T-helper 2 cell treated with Interferon-gamma antibody and Interleukin-4, amounts not matched to agents 5 μg/mL and 100 μg/mL, for 36 hours (primary cell): ENCODE measurements at regions not wholly inside any gene's neighbourhood (a gene's known extent, or its start where the extent isn't known, plus 50 kb on each side); places are given as distances from the start of the nearest gene placed in this dataset.
"Not testable (repeated sequence)": the region's sequence is repeated elsewhere in the genome, so short reads cannot be mapped to it uniquely, and the experiment has no call there.

Source experiments
- DNase-seq: peaks from one replicate; pipeline ENCODE4 v3.0.0; 2021; ENCODE audit warnings: low spot score
- H3K27ac Mint-ChIP-seq: one replicate; pipeline ENCODE4 v1.8.0; 2021; ENCODE audit warnings: mild to moderate bottlenecking, mixed read lengths
- H3K27me3 Mint-ChIP-seq: one replicate; pipeline ENCODE4 v1.8.0; 2021; ENCODE audit warnings: low read depth, mixed read lengths
- H3K36me3 Mint-ChIP-seq: one replicate; pipeline ENCODE4 v1.8.0; 2021; ENCODE audit warnings: low read depth, mixed read lengths
- H3K4me1 Mint-ChIP-seq: one replicate; pipeline ENCODE4 v1.8.0; 2021; ENCODE audit warnings: low read depth, mixed read lengths
- H3K4me3 Mint-ChIP-seq: one replicate; pipeline ENCODE4 v1.8.0; 2022; ENCODE audit warnings: mild to moderate bottlenecking, moderate library complexity, mixed read lengths
- H3K9me3 Mint-ChIP-seq: one replicate; pipeline ENCODE4 v1.8.0; 2021; ENCODE audit warnings: mixed read lengths

DNA sequence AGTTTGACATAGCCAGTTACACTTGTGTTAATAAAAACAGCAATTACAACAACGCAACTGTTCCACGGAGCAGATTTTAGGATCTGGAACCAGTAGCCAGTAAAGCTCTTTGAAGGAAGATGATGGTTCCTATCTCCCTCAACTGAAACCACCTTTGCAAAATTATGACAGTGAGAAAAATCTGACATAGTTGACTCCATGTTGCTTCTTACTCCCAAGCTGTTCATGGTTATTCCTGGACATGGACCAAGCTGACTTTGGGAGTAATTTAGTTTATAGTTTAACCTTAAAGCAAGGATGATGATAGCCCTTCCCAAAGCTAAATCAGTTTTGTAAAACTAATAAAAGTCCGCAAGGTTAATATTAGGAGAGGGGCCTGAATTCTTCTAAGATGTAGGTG lies 518.0 kb upstream of the ZP4 start:
- Mint-ChIP-seq H3K4me3 (no peak overlapping the region), H3K27me3 (no peaks in the 10 kb centered on the region), H3K9me3 (peaks cover 7% of the 10 kb centered on the region), H3K36me3 (no peaks in the 10 kb centered on the region), H3K4me1 (no peaks in the 10 kb centered on the region), H3K27ac (no peak overlapping the region)
- no peak for DNase-seq

DNA sequence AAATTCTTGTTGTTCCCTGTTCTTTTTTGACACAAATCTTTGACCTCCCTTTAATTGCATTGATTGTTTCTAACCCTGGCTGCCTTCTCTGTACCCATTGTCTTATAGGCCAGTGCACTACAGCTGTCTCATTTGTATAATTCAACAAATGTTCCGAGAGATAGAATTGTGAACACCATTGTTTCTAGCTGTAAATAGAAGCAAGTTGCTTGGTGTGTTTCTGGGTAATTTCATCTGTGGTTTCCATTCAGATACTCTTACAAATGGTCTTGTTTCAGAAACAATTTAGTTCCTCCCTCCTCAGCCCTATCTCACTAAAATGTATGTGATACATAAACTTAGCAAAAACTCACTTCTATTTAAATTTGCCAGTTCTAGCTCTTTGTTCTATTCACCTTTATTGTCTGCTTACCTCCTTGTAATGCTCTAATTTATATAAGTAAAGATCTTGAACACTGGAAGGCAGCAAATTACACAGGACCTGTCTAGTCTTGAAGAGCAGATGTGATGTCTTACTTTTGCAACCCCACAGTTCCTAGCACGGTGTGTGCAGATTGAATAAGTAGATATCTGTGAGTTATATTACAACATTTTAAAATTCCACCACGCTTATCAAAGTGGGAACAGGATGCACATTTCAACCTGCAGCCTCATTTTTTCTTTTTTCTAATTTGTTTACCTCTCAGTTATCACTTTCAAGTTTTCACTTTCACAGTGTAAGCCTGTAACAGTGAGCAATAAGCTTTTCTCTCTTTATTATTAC lies 515.6 kb upstream of the ZP4 start:
- H3K9me3 Mint-ChIP-seq, result peaks cover 15% of the 10 kb centered on the region
- H3K27me3 Mint-ChIP-seq, result no peaks in the 10 kb centered on the region
- H3K36me3 Mint-ChIP-seq, result no peaks in the 10 kb centered on the region
- no peak overlapping the region for H3K27ac Mint-ChIP-seq
- no peaks in the 10 kb centered on the region for H3K4me1 Mint-ChIP-seq
- DNase-seq, result no peak
- no peak overlapping the region for H3K4me3 Mint-ChIP-seq

DNA sequence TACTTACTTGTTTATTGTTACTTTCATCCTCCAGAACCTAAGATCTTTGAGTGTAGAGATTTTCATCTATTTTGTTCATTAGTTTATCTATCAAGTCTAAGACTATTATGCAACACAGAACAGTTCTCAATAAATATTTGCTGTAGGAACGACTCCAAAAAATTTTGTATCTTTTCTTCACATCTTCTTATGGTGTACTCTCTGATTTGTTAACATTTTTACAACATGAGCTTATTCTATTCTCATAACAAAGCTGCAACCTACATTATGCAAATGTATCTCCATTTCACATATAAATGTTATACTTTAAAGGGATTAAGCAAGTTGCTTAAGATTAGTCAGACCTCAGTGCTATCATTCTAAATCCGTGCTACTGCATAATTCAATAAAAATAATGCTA lies 514.2 kb upstream of the ZP4 start:
- H3K27ac Mint-ChIP-seq, result no peak overlapping the region
- DNase-seq, result no peak
- H3K4me1 Mint-ChIP-seq, result no peaks in the 10 kb centered on the region
- H3K4me3 Mint-ChIP-seq, result no peak overlapping the region
- H3K27me3 Mint-ChIP-seq, result no peaks in the 10 kb centered on the region
- peaks cover 23% of the 10 kb centered on the region for H3K9me3 Mint-ChIP-seq
- H3K36me3 Mint-ChIP-seq, result no peaks in the 10 kb centered on the region

DNA sequence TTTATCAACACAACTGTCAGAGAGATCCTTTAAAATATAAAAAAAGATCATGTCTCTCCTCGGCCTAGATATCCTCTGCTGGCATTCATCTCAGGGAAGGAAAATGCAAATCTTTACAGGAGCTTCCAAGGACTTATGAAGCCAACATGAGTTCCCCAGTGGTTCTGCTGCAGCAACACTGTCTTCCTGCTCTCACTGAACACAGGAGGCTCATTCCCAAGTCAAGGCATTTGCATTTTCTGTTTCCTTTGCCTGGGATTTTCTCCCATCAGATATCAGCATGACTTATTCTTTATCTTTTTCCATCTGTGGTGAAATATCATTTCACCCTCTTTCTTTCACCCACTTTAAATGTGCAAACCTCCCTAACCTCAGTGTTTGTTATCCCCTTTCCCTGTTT lies 513.8 kb upstream of the ZP4 start:
- Mint-ChIP-seq H3K9me3 (peaks cover 25% of the 10 kb centered on the region), H3K36me3 (no peaks in the 10 kb centered on the region), H3K4me3 (no peak overlapping the region), H3K27ac (no peak overlapping the region), H3K4me1 (no peaks in the 10 kb centered on the region), H3K27me3 (no peaks in the 10 kb centered on the region)
- no peak for DNase-seq

DNA sequence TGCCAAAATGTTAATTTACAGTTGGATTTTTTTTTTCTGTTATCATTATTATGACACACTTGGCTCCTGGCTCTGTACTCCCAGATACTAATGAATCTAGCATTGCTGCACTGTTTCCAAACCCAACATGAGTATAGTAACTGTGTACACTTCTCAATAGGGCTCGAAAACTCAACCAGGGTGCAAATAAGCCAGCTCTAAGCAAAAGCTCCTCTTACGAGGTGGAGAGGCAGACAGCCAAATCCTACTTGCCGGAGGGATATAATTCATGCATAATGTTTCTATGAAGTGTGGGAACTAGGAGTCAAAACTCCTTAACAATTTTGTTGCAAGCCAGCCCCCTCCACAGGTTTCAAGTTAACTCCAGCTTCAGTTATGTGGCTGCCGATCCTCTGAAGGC lies 510.4 kb upstream of the ZP4 start:
- Mint-ChIP-seq H3K27ac (no peak overlapping the region), H3K27me3 (no peaks in the 10 kb centered on the region), H3K4me1 (no peaks in the 10 kb centered on the region), H3K4me3 (no peak overlapping the region), H3K36me3 (no peaks in the 10 kb centered on the region), H3K9me3 (peaks cover 22% of the 10 kb centered on the region)
- no peak for DNase-seq

DNA sequence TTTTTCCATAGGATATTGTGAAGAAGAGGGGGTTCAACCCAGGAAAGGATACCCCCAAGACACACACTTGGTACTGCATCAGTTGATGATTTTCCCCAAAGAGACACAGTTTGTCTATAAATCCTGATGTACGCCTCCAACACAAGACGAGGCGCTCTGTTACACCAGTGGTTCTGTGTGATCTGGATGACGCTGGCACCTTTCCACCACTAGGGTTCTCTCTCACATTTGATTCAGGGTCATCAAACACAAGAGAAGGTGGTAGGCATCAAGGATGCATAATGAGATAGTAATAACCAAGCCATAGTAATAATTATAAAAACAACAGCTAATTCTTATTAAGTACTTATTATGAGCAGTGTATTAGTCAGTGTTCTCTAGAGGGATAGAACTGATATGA lies 508.8 kb upstream of the ZP4 start:
- Mint-ChIP-seq H3K9me3 (peaks cover 22% of the 10 kb centered on the region), H3K4me3 (no peak overlapping the region), H3K36me3 (no peaks in the 10 kb centered on the region), H3K4me1 (no peaks in the 10 kb centered on the region), H3K27me3 (no peaks in the 10 kb centered on the region), H3K27ac (no peak overlapping the region)
- no peak for DNase-seq

DNA sequence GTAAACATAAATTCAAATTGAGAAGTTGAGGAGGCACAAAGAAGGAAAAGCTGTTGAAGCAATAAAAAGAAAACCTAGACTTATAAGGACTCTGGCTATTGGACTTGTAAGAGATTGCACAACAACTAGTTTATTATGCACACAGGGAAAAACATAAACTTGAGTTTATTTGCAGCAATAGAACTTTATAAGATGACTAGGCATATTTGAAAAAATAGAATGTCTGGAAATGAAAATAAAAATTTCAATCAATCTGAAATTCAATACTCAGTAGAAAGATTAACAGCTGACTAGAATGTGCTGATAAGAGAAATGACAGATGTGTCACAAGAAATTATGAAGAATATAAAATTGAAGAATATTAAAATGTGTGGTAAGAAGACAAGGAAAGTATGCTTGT lies 505.4 kb upstream of the ZP4 start:
- no peak for DNase-seq
- H3K4me3 Mint-ChIP-seq, result no peak overlapping the region
- H3K27ac Mint-ChIP-seq, result no peak overlapping the region
- H3K27me3 Mint-ChIP-seq, result no peaks in the 10 kb centered on the region
- H3K9me3 Mint-ChIP-seq, result peaks cover 16% of the 10 kb centered on the region
- H3K4me1 Mint-ChIP-seq, result no peaks in the 10 kb centered on the region
- H3K36me3 Mint-ChIP-seq, result no peaks in the 10 kb centered on the region

DNA sequence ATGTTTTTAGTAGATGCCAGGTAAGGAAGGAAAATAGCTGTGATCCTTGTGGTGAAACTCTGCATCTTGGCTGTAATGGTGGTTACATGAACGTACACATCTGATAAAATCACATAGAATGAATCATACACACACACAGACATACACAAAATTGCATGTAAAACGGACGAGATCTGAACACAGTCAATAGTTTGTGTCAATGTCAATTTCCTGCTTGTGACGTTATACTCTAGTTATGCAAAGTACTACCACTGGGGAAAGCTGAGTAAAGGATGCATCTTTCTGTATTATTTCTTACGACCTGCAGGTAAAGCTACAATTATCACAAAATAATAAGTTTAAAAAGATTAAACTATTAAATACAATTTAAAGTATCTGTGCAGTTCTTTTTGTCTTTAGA lies 493.7 kb upstream of the ZP4 start:
- peaks cover 23% of the 10 kb centered on the region for H3K9me3 Mint-ChIP-seq
- DNase-seq, result no peak
- H3K4me1 Mint-ChIP-seq, result no peaks in the 10 kb centered on the region
- no peaks in the 10 kb centered on the region for H3K27me3 Mint-ChIP-seq
- H3K36me3 Mint-ChIP-seq, result no peaks in the 10 kb centered on the region
- H3K27ac Mint-ChIP-seq, result no peak overlapping the region
- H3K4me3 Mint-ChIP-seq, result no peak overlapping the region

DNA sequence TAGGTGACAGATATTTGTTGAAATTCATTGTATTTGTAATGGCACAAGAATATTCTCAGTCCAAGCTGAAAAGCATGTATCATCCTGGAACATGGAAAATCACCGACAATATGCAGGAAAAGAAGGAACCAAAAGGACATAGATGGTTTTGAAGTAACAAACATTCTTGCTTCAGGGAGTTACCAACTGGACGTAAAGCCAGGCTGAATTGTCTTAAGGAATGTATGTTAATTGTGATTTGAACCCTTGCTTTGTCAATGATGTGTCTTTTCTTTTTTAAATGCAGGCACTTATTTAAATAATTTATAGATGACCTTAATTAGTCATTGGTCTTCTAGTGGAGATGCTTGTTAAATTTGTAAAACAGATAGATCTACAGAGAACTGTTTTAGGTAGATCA lies 489.4 kb upstream of the ZP4 start:
- no peak overlapping the region for H3K4me3 Mint-ChIP-seq
- DNase-seq, result no peak
- H3K36me3 Mint-ChIP-seq, result no peaks in the 10 kb centered on the region
- no peaks in the 10 kb centered on the region for H3K4me1 Mint-ChIP-seq
- H3K9me3 Mint-ChIP-seq, result peaks cover 38% of the 10 kb centered on the region
- no peak overlapping the region for H3K27ac Mint-ChIP-seq
- H3K27me3 Mint-ChIP-seq, result no peaks in the 10 kb centered on the region

DNA sequence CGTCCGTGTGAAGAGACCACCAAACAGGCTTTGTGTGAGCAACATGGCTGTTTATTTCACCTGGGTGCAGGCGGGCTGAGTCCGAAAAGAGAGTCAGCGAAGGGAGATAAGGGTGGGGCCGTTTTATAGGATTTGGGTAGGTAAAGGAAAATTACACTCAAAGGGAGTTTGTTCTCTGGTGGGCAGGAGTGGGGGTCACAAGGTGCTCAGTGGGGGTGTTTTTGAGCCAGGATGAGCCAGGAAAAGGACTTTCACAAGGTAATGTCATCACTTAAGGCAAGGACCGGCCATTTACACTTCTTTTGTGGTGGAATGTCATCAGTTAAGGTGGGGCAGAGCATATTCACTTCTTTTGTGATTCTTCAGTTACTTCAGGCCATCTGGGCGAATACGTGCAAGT lies 488.7 kb upstream of the ZP4 start:
- not testable (repeated sequence) for H3K4me1 Mint-ChIP-seq, H3K4me3 Mint-ChIP-seq, H3K27ac Mint-ChIP-seq, H3K27me3 Mint-ChIP-seq, DNase-seq, H3K36me3 Mint-ChIP-seq
- H3K9me3 Mint-ChIP-seq, result peaks cover 38% of the 10 kb centered on the region

DNA sequence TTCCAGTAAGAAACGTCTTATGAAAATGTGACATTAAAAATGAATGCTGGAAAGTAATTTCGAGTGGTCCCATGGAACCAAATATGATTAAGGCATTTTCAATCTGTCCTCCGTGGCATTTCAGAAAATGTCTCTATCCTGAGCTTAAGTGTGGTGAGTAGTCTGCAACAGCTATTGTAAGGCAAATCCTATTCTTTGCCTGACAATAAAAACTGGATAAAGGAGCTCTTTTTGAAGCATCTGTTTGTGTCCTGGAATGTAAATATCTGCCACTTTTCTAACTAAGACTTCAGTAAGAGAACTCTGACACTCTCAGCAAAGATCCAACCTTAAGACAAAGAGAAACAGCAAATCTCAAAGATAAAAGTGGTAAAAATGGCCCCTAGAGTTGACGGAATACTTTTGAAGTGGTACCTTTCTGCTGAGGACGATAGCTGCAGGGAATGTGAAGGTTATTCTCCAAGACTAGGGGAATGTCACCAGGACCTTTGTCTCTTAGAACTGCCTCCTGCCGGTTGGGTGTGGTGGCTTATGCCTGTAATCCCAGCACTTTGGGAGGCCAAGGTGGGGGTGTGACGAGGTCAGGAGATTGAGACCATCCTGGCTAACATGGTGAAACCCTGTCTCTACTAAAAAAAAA lies 486.7 kb upstream of the ZP4 start:
- no peaks in the 10 kb centered on the region for H3K4me1 Mint-ChIP-seq
- H3K27me3 Mint-ChIP-seq, result no peaks in the 10 kb centered on the region
- peaks cover 30% of the 10 kb centered on the region for H3K9me3 Mint-ChIP-seq
- H3K4me3 Mint-ChIP-seq, result no peak overlapping the region
- no peaks in the 10 kb centered on the region for H3K36me3 Mint-ChIP-seq
- no peak for DNase-seq
- H3K27ac Mint-ChIP-seq, result no peak overlapping the region

DNA sequence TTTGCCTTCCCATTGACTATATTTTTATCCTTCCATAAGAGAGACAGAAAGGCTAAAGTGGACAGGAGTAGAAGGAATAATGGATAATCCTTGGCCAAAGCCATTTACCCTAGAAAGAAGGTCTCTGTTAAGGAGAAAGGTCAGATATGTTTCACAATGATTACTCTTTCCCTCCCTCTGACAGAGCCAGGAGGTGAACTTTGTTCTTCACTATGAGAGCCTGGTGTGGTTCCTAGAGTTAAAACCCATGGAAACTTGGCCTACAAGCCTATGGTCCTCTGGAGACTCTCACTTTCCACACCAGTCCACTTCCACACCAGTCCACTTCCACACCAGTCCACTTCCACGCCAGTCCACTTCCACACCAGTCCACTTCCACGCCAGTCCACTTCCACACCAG lies 479.9 kb upstream of the ZP4 start:
- Mint-ChIP-seq H3K36me3 (no peaks in the 10 kb centered on the region), H3K9me3 (peaks cover 15% of the 10 kb centered on the region), H3K27me3 (no peaks in the 10 kb centered on the region), H3K4me1 (no peaks in the 10 kb centered on the region), H3K4me3 (no peak overlapping the region), H3K27ac (no peak overlapping the region)
- DNase-seq, result no peak

DNA sequence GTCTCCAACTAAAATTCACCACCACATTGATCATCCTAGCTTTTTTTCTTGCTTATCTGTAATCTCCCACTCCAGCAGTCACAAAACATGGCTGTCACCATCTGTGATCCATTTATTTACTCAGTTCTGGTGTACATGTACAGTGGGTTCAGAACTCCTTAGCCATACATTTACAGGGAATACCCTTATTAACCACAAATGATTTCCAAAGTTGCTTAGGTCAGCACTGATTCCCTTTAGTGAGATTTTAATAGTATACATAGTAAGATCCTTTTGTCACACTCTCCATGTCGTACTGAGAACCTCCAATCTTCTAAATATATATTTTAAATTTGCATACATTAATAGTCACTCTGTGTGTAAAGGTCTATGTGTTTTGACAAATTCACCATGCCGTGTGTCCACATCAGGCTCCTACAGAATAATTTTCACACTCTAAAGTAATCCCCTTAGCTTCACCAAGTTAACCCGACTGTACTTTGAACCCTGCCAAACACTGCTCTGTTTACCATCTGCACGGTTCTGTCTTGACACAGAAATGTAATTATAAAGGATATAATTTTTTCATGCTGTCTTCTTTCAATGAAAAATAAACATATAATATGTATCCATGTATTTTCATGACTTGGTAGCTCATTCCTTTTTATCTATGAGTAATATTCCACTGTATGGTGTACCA lies 473.6 kb upstream of the ZP4 start:
- H3K9me3 Mint-ChIP-seq, result peaks cover 19% of the 10 kb centered on the region
- no peak overlapping the region for H3K27ac Mint-ChIP-seq
- H3K27me3 Mint-ChIP-seq, result no peaks in the 10 kb centered on the region
- DNase-seq, result no peak
- no peaks in the 10 kb centered on the region for H3K36me3 Mint-ChIP-seq
- H3K4me1 Mint-ChIP-seq, result no peaks in the 10 kb centered on the region
- H3K4me3 Mint-ChIP-seq, result no peak overlapping the region

DNA sequence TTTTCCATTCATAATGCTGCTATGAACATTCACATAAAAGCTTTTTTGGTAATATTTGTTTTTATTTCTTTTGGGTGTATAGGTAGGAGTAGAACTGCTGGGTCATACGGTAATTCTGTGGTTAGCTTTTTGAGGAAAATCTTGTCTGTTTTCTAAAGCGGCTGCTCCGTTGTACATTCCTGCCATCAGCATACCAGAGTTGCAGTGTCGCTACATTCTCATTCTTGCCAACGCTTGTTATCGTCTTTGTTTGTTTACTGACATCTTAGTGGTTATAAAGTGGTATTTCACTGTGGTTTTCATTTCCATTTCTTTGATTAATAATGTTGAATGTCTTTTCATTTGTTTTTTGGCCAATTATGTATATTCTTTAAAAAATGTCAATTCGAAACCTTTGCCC lies 469.8 kb upstream of the ZP4 start:
- H3K4me3 Mint-ChIP-seq, result no peak overlapping the region

More for the DNA sequence above, 469.8 kb upstream of the ZP4 start:
- Mint-ChIP-seq H3K36me3 (no peaks in the 10 kb centered on the region), H3K27ac (no peak overlapping the region), H3K4me1 (no peaks in the 10 kb centered on the region), H3K27me3 (no peaks in the 10 kb centered on the region), H3K9me3 (peaks cover 16% of the 10 kb centered on the region)
- DNase-seq, result no peak
